K562 (cell line): ENCODE measurements at regions not wholly inside any gene's neighbourhood (a gene's known extent, or its start where the extent isn't known, plus 50 kb on each side); places are given as distances from the start of the nearest gene placed in this dataset.

Experiments
- ATAC-seq: fragments of 200-7000 bp; cut with Tn5 transposase; 3 replicates; pipeline ENCODE4 v1.9.1; 2020; ENCODE audit warnings: moderate library complexity
- BruUV-seq: library from RNA; stranded (reverse); fragments of 400-500 nt; replicated peaks from 2 replicates; lab custom pipeline; 2021; lab: Mats Ljungman, UMichigan
- CTCF ChIA-PET: fragments of 300-600 bp; formaldehyde crosslinking; extraction: SDS; loops from one replicate; lab custom pipeline; 2021; ENCODE audit warnings: low intra/inter-chr PET ratio; lab: Yijun Ruan, JAX
- POLR2A ChIA-PET: fragments of 300-600, 350-650 bp; sonication (Branson Sonifier 250); formaldehyde crosslinking; extraction: SDS; loops from one replicate; lab custom pipeline; 2021; ENCODE audit warnings: antibody characterized with exemption, inconsistent platforms; lab: Yijun Ruan, JAX
- DNase-seq, 4 experiments: peaks; one replicate each; pipeline versions ENCODE4 v3.0.0 to v3.0.0-alpha.2; 2011 to 2018; ENCODE audit warnings: low spot score in 3 of 4, mixed read lengths in 3 of 4; ENCODE audit errors: extremely low read depth in 1 of 4
- FAIRE-seq: peaks from 2 replicates; lab custom pipeline; 2011; peaks lifted over from hg19 to GRCh38; lab: Jason Lieb, UNC
- H2AFZ ChIP-seq: 2 replicates; pipeline ENCODE4 v1.6.0; 2011; ENCODE audit warnings: low read depth, low read length, control low read depth, inconsistent platforms
- H3K27ac ChIP-seq: fragments of 200-600 bp; 3 replicates; pipeline ENCODE4 v1.8.0; 2011; ENCODE audit warnings: low read depth, mild to moderate bottlenecking, control low read depth, inconsistent platforms, low read length, moderate library complexity, mixed read lengths; ENCODE audit errors: extremely low read depth
- H3K27me3 ChIP-seq, 2 experiments: fragments of 300-600 bp in 1 of 2; 2 replicates in 1 of 2; 3 replicates in 1 of 2; pipeline versions ENCODE4 v1.6.0 to v1.8.0; 2011; ENCODE audit warnings: inconsistent platforms in 2 of 2, low read length in 2 of 2, mild to moderate bottlenecking in 1 of 2, mixed read lengths in 1 of 2, moderate library complexity in 1 of 2; ENCODE audit not compliant: control insufficient read depth in 2 of 2, insufficient read depth in 2 of 2
- H3K36me3 ChIP-seq: fragments of 300-600 bp; 3 replicates; pipeline ENCODE4 v1.8.0; 2011; ENCODE audit warnings: mild to moderate bottlenecking, low read length, inconsistent platforms; ENCODE audit not compliant: control insufficient read depth, insufficient read depth
- H3K4me1 ChIP-seq, 2 experiments: fragments of 200-600 bp in 1 of 2; replicated peaks in 1 of 2; 2 replicates in 1 of 2; 3 replicates in 1 of 2; pipeline versions ENCODE4 v1.5.1 to v1.8.0; 2011; ENCODE audit warnings: inconsistent platforms in 2 of 2, low read length in 2 of 2, mild to moderate bottlenecking in 1 of 2, mixed read lengths in 1 of 2, moderate library complexity in 1 of 2; ENCODE audit not compliant: control insufficient read depth in 2 of 2, insufficient read depth in 2 of 2
- H3K4me2 ChIP-seq: 2 replicates; pipeline ENCODE4 v1.6.1; 2011; ENCODE audit warnings: low read length, control low read depth, inconsistent platforms, mixed read lengths; ENCODE audit not compliant: insufficient read depth
- H3K4me3 ChIP-seq: fragments of 200-600 bp; sonication (generic), shearing (Covaris generic); 2 replicates; pipeline ENCODE4 v1.5.1; 2016; ENCODE audit warnings: control low read depth, inconsistent platforms
- H3K79me2 ChIP-seq: fragments of 200-600 bp; 3 replicates; pipeline ENCODE4 v1.8.0; 2011; ENCODE audit warnings: low read length, inconsistent platforms; ENCODE audit not compliant: control insufficient read depth, insufficient read depth
- H3K9ac ChIP-seq, 2 experiments: 2 replicates each; pipeline versions ENCODE4 v1.6.0 to v1.6.1; 2011; ENCODE audit warnings: low read depth in 2 of 2, low read length in 2 of 2, control low read depth in 1 of 2, inconsistent platforms in 1 of 2, mild to moderate bottlenecking in 1 of 2, mixed read lengths in 1 of 2; ENCODE audit not compliant: insufficient read depth in 1 of 2
- H3K9me1 ChIP-seq: one replicate; pipeline ENCODE4 v1.6.0; 2011; ENCODE audit warnings: inconsistent platforms, mild to moderate bottlenecking, low read length, moderate library complexity; ENCODE audit not compliant: control insufficient read depth, insufficient read depth
- H3K9me3 ChIP-seq: replicated peaks from 2 replicates; pipeline ENCODE4 v1.5.1; 2011; ENCODE audit warnings: low read depth, low read length, inconsistent platforms; ENCODE audit not compliant: control insufficient read depth, insufficient read depth
- H4K20me1 ChIP-seq: replicated peaks from 2 replicates; pipeline ENCODE4 v1.6.1; 2011; ENCODE audit warnings: low read length, inconsistent platforms, mixed read lengths; ENCODE audit not compliant: control insufficient read depth, insufficient read depth
- BRD9 ChIP-seq: fragments of 450-650 bp; IDR thresholded peaks from 2 replicates; pipeline ENCODE4 v1.6.1; 2018; ENCODE audit warnings: low read depth; ENCODE audit not compliant: partially characterized antibody
- CBFA2T3 ChIP-seq: fragments of 450-650 bp; IDR thresholded peaks from 2 replicates; pipeline ENCODE4 v1.6.1; 2017
- CCNT2 ChIP-seq: IDR thresholded peaks from 2 replicates; pipeline ENCODE4 v1.6.1; 2011; ENCODE audit warnings: borderline replicate concordance, low read depth, mild to moderate bottlenecking, moderate library complexity, mixed read lengths, low read length; ENCODE audit not compliant: insufficient read length; ENCODE audit errors: extremely low read depth
- CEBPG ChIP-seq, 3 experiments: fragments of 200-800 bp in 1 of 3; sonication (Bioruptor generic) in 1 of 3; sonication (generic) in 1 of 3; formaldehyde crosslinking in 1 of 3; IDR thresholded peaks in 2 of 3; conservative IDR thresholded peaks in 1 of 3; 2 replicates each; pipeline versions ENCODE4 v1.6.1 to v1.8.0; 2016 to 2022; ENCODE audit warnings: missing compliant biosample characterization in 2 of 3, missing genetic modification characterization in 2 of 3, mild to moderate bottlenecking in 1 of 3, missing genetic modification reagents in 1 of 3
- E2F4 ChIP-seq: sonication (generic); formaldehyde crosslinking; IDR thresholded peaks from 2 replicates; pipeline ENCODE4 v1.8.0; 2022; ENCODE audit warnings: mild to moderate bottlenecking, low read depth, missing genetic modification reagents
- ILK ChIP-seq: fragments of 450-650 bp; IDR thresholded peaks from 2 replicates; pipeline ENCODE4 v1.6.1; 2016; ENCODE audit warnings: missing genetic modification characterization, low read depth, mild to moderate bottlenecking, missing compliant biosample characterization, moderate library complexity, borderline replicate concordance
- JUNB ChIP-seq: fragments of 450-650 bp; formaldehyde crosslinking; conservative IDR thresholded peaks from 2 replicates; pipeline ENCODE4 v1.4.0; 2020; ENCODE audit warnings: mild to moderate bottlenecking
- NEUROD1 ChIP-seq: fragments of 150-350 bp; IDR thresholded peaks from 2 replicates; pipeline ENCODE4 v1.6.1; 2014; ENCODE audit warnings: borderline replicate concordance, low read length, low read depth; ENCODE audit not compliant: partially characterized antibody
- NFATC3 ChIP-seq: fragments of 450-650 bp; IDR thresholded peaks from 2 replicates; pipeline ENCODE4 v1.6.1; 2017; ENCODE audit warnings: mild to moderate bottlenecking
- NFIX ChIP-seq: fragments of 250-450 bp; sonication (Bioruptor Pico); IDR thresholded peaks from 2 replicates; pipeline ENCODE4 v1.4.0; 2020; ENCODE audit warnings: low read depth, mild to moderate bottlenecking, moderate library complexity
- PBX2 ChIP-seq, 2 experiments: IDR thresholded peaks in 1 of 2; conservative IDR thresholded peaks in 1 of 2; 2 replicates each; pipeline ENCODE4 v1.6.1; 2016; ENCODE audit warnings: low read depth in 2 of 2, mild to moderate bottlenecking in 1 of 2, missing compliant biosample characterization in 1 of 2, missing genetic modification characterization in 1 of 2, moderate library complexity in 1 of 2
- SNIP1 ChIP-seq: fragments of 450-650 bp; IDR thresholded peaks from 2 replicates; pipeline ENCODE4 v1.7.1; 2017; ENCODE audit warnings: low read depth, mild to moderate bottlenecking
- SRF ChIP-seq, 2 experiments: fragments of 250-450, 450-650 bp in 1 of 2; sonication (Bioruptor Pico) in 1 of 2; sonication (generic) in 1 of 2; formaldehyde crosslinking; IDR thresholded peaks; 2 replicates each; pipeline versions ENCODE4 v1.5.0 to v1.5.1; 2020 to 2022; ENCODE audit warnings: mild to moderate bottlenecking in 1 of 2, missing genetic modification reagents in 1 of 2
- TARDBP ChIP-seq: fragments of 450-650 bp; IDR thresholded peaks from 2 replicates; pipeline ENCODE4 v1.6.1; 2016
- TFAP4 ChIP-seq: sonication (generic); formaldehyde crosslinking; IDR thresholded peaks from 2 replicates; pipeline ENCODE4 v1.8.0; 2022; ENCODE audit warnings: missing genetic modification reagents, mild to moderate bottlenecking, moderate library complexity, borderline replicate concordance
- ZEB2 ChIP-seq: fragments of 450-650 bp; IDR thresholded peaks from 2 replicates; pipeline ENCODE4 v1.6.1; 2016
- ZNF140 ChIP-seq: fragments of 250-450 bp; sonication (Bioruptor Pico); IDR thresholded peaks from 2 replicates; pipeline ENCODE4 v1.8.0; 2021; ENCODE audit warnings: moderate library complexity, mild to moderate bottlenecking, inconsistent platforms
- ZNF282 ChIP-seq: sonication (generic); formaldehyde crosslinking; IDR thresholded peaks from 2 replicates; pipeline ENCODE4 v1.8.1; 2023; ENCODE audit warnings: missing genetic modification reagents
- ZNF431 ChIP-seq: sonication (generic); formaldehyde crosslinking; IDR thresholded peaks from 2 replicates; pipeline ENCODE4 v1.8.0; 2022; ENCODE audit warnings: mild to moderate bottlenecking, missing genetic modification reagents
- WGBS: fragments of 100-300 bp; shearing (Covaris generic); methylation state at CpG from one replicate; pipeline ENCODE4 v1.1.6; 2016; ENCODE audit warnings: low coverage, mixed read lengths; ENCODE audit not compliant: insufficient coverage; ENCODE audit errors: missing lambda C conversion rate; 5-methylcytosine and 5-hydroxymethylcytosine counted together
- in situ Hi-C: fragments of 300-500 bp; cut with MboI; formaldehyde crosslinking; loops from 4 replicates; pipeline ENCODE4 v1.15.0; 2018; ENCODE audit warnings: inconsistent platforms, mixed read lengths
- intact Hi-C: fragments of 100-400 bp; cut with micrococcal nuclease; formaldehyde crosslinking; loops from 2 replicates; pipeline ENCODE4 v1.14.2; 2022

GRCh38 chr11:80745416-80745815 lies 1304.6 kb upstream of the TENM4 start:
- Histone ChIP-seq H3K36me3 (no peaks in the 10 kb centered on the region), H4K20me1 (no peaks in the 10 kb centered on the region), H3K79me2 (no peaks in the 10 kb centered on the region), H3K4me1 (no peaks in the 10 kb centered on the region), H3K4me2 (no peak overlapping the region), H3K27ac (no peak overlapping the region), H3K9me3 (no peaks in the 10 kb centered on the region), H2AFZ (no peak overlapping the region), H3K9ac (no peak overlapping the region), H3K9me1 (no peaks in the 10 kb centered on the region), H3K27me3 (no peaks in the 10 kb centered on the region), H3K4me3 (no peak overlapping the region)
- in situ Hi-C loops, result no loop called here
- no TSS peak for BruUV-seq
- WGBS, result 0% methylated on average over 4 of the region's 4 CpGs
- intact Hi-C loops, result no loop called here
- POLR2A ChIA-PET, result no interaction called here
- FAIRE-seq (no peak), ATAC-seq (no peak), DNase-seq (no peak)
- CTCF ChIA-PET, result no interaction called here
- TF ChIP-seq ZEB2, result no peak
- no peak for TF ChIP-seq ZNF431 (CRISPR knock-in tag)
- no peak for TF ChIP-seq CCNT2
- TF ChIP-seq CEBPG (CRISPR knock-in tag; IDR thresholded peaks at IDR 0.05), result no peak
- no peak for TF ChIP-seq CEBPG (tag; conservative IDR thresholded peaks at IDR 0.05 in 1 of 2, IDR thresholded peaks at IDR 0.05 in 1 of 2)
- no peak for TF ChIP-seq SRF (CRISPR knock-in tag; IDR thresholded peaks at IDR 0.05)
- TF ChIP-seq JUNB (CRISPR knock-in tag), result no peak
- no peak for TF ChIP-seq E2F4 (CRISPR knock-in tag)
- no peak for TF ChIP-seq ZNF140 (CRISPR knock-in tag)
- no peak for TF ChIP-seq TARDBP
- TF ChIP-seq CBFA2T3, result no peak
- no peak for TF ChIP-seq PBX2 (CRISPR knock-in tag; IDR thresholded peaks at IDR 0.05; ENCODE audit: low read depth)
- TF ChIP-seq PBX2 (tag; conservative IDR thresholded peaks at IDR 0.05; ENCODE audit: low read depth), result no peak
- TF ChIP-seq BRD9, result no peak
- no peak for TF ChIP-seq ILK
- TF ChIP-seq SNIP1, result no peak
- TF ChIP-seq NEUROD1, result no peak
- no peak for TF ChIP-seq ZNF282 (CRISPR knock-in tag)
- no peak for TF ChIP-seq NFIX
- no peak for TF ChIP-seq NFATC3
- TF ChIP-seq TFAP4 (CRISPR knock-in tag), result no peak
